ENCODE measurements at regions not wholly inside any gene's neighbourhood (a gene's known extent, or its start where the extent isn't known, plus 50 kb on each side); places are given as distances from the start of the nearest gene placed in this dataset.

GRCh38 chr5:56620903-56621677, 194.3 kb upstream of the MAP3K1 start:
- DNase-seq, result no peak

- no peak for DNase-seq
These were observed 197.4 kb upstream of the MAP3K1 start for GRCh38 chr5:56617998-56618397.

- no peak for DNase-seq
These were observed 198.7 kb upstream of the MAP3K1 start for GRCh38 chr5:56616454-56617160.

- DNase-seq, result peak; percentile 34
These were observed 199.8 kb upstream of the MAP3K1 start for GRCh38 chr5:56615361-56616153.

DNA sequence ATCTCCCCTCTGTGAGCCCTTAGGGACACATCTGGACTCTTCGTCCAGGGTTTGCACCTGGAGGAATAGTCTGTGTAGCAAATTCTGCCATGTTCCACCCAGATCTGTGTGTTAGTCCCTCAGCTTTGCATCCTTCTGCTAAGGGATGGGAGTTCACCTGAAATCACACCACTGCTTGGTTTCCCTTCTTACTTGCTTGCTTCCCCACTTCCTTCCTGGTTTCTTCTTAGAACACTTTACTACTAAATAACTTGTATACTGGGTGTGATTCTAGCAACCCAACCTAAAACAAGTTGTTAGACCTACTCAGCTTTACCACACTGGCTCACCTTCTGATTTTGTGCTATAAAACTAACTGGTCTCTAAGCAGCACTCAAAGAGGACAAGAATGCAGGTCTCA, 202.6 kb upstream of the MAP3K1 start:
- no peak for DNase-seq

DNA sequence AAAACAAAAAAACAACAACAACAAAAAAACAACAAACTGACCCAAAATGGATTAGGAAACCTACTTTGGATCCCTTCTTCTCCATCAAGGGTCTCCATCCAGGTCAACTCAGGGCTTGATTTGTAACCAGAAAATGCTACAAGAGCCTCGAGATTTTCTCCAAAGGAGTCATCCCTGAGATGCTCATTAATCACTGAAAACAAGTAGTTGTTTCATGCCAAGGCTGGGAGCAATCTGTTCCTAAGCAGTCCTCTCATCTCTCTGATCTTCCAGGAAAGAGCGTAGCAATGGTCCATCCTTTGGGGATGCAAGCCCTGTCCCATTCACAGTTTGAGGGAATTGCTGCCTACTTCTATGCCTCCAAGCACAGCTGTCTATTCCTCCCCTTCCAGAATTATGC, 203.0 kb upstream of the MAP3K1 start:
- DNase-seq, result no peak

GRCh38 chr5:56610093-56610698, 205.2 kb upstream of the MAP3K1 start:
- DNase-seq, result no peak

GRCh38 chr5:56608217-56608925, 207.0 kb upstream of the MAP3K1 start:
- DNase-seq, result no peak

- DNase-seq, result no peak
These were observed 207.8 kb upstream of the MAP3K1 start for GRCh38 chr5:56607551-56607950.

- no peak for DNase-seq
These were observed 208.3 kb upstream of the MAP3K1 start for GRCh38 chr5:56607074-56607473.

DNA sequence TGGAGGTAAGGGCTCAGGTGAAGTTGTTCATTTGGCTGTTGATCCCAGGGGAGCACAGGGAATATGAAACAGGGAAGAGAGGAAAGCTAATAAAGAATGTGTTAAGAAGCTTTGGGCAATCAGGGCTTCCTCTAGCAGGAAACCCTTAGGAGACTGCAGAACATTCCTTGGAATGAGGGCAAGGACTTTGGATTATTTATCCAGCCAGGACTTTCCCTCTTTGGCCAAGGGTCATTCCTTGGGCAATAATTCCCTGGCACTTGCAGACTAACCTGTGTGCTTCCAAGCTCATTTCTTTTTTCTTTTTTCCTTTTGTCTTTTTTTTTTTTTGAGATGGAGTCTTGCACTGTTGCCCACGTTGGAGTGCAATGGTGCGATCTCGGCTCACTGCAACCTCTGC, 209.2 kb upstream of the MAP3K1 start:
- DNase-seq, result no peak

GRCh38 chr5:56605231-56605630, 210.1 kb upstream of the MAP3K1 start:
- no peak for DNase-seq

DNA sequence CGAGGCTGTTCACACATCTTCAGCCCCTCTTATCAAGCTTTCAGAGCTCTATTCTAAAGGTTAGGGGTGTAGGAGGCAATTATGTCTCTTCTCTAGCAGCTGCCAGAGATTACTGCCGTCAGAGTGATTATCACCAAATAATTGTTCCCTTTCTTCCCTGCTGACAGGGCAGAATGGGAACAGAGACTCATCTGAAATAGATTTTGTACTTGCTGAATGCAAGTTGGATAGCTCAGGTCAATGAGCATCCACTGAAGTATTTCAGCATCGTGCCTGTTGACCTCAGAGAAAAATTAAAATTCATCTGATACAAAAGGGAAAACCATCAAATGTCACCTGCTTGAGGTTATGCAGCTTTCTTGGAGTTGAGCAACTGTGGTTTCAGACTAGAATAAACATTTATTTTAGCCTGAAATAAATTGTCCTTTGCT, 213.7 kb upstream of the MAP3K1 start:
- DNase-seq, result no peak

- DNase-seq, result no peak
These were observed 216.4 kb upstream of the MAP3K1 start for GRCh38 chr5:56598941-56599340.

DNA sequence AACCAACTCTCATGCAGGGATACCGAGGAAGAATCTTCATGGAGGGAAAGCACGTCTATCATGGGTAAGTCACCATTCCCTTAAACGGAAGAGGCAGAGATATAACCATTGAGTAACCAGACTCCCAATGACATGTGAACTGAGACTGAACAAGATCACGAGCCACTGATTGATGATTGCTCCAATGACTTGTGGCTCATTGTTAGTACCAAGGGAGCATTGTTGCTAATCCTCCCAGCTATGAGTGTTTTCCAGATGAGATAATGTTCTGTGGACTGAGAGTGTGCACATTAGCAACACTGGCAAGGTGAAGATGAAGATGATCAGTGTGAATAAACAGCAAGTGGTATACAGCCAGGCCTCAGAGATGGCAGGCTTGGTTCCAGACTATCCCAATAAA, 219.2 kb upstream of the MAP3K1 start:
- no peak for DNase-seq

DNA sequence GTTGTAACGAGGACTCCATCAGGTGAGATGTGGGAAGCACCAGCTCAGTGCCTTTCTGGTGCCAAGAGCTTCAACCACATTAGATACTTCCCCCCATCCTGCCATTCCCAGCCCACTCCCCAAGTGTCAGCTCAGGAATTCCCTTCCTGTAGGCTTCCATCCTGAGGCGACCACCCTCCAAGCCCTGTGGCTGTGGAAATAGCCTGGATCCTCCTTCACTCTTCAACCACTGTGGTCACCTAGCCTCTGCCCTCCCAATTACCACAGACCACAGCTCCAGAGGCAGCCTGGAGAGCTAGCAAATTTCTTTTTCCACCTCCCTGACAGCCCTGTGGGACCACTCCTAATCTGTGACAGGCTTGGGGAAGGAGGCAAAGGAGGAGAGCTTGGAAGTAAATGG, 219.8 kb upstream of the MAP3K1 start:
- no peak for DNase-seq

- no peak for DNase-seq
These were observed 220.6 kb upstream of the MAP3K1 start for GRCh38 chr5:56594792-56595191.

DNA sequence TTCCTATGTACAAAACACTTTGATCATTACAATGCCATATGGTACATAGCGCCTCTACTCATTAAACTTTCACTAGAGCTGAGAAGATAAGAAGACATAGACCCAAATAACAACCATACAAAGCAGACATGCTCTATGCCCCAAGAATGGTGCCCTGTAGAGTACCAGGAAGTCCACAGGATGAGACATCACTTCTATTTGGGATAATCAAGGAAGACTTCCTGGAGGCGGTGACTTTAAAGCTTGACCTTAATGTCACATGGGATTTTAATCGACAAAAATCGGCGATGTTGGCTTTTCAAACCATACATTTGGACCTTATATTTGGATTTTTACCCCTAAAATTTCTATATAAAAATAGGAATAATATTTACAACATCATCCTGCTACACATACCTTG, 224.3 kb upstream of the MAP3K1 start:
- DNase-seq, result no peak

DNA sequence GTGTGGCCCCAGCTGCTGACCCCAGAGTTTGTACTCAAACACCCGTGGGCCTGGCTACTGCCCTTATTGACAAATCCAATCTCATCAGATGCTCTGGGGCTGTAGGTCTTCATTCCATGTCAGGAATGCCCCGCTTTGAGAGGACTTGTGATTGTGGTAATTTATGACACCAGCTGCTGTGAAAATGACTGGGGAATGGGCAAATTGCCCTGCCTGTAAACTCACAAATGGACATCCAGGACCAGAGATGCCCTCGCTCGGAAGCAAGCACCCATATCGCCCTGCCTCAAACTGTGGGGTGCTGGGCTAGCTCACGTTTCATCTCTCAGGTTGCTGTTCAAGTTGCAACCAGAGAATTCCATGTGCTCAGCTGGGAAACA, 225.9 kb upstream of the MAP3K1 start:
- no peak for DNase-seq

GRCh38 chr5:56588636-56589480, 226.5 kb upstream of the MAP3K1 start:
- peak; percentile 78 for DNase-seq

DNA sequence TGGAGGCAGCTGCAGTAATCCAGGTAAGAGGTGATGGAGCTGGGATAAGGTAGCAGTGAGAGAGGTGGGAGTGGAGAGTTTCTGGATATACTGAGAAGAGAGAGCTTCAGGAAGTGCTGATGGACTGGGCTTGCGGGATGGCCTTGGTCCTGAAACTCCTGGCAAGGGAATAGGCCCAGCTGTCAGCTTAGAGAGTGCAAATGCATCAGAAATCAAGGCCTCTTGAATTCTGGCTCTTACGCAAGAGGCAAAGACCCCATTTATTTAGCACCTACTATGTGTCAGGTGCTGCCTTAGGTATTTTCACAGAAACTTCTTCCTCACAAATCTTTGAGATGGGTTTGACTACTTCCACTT, 227.2 kb upstream of the MAP3K1 start:
- no peak for DNase-seq
